HG03469 (cell line): ENCODE measurements at regions not wholly inside any gene's neighbourhood (a gene's known extent, or its start where the extent isn't known, plus 50 kb on each side); places are given as distances from the start of the nearest gene placed in this dataset.
"Not testable (repeated sequence)": the region's sequence is repeated elsewhere in the genome, so short reads cannot be mapped to it uniquely, and the experiment has no call there.

Experiments
- ATAC-seq: cut with Tn5 transposase; IDR thresholded peaks from one replicate; pipeline ENCODE4 v1.9.1; 2021; ENCODE audit warnings: mild to moderate bottlenecking, moderate library complexity, moderate number of reproducible peaks; ENCODE audit not compliant: unreplicated experiment

DNA sequence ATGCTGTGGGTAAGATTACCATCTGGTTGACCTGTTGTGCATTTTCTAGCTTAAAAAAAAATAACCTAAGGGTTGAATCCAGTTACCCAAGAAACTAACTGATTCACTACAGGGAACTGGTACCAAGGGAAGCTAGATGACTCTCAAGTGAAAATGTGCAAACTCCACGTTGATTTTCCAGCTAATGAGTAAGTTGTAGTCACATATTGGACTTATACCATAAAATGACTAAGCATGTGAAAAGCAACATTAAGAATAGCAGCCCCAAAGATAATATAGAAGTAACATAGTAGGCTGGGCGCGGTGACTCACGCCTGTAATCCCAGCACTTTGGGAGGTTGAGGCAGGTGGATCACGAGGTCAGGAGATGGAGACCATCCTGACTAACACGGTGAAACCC lies 270.9 kb downstream of the SPRY1 start:
- no peak for ATAC-seq

DNA sequence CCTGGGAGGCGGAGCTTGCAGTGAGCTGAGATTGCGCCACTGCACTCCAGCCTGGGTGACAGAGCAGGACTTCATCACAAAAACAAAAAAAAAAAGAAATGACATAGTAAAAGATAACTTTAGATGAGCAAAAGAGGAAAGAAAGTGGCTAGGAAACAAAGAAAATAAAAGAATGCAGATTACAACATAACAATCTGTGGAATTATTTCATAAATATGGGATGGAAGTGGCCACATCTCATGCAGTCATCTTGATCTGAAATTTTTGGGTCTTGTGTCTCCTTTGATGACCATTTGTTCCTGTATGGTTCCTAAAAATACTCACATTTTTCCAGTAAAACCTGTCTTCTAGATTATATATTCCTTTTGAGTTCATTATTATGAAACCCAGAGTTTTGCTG lies 271.4 kb downstream of the SPRY1 start:
- no peak for ATAC-seq

DNA sequence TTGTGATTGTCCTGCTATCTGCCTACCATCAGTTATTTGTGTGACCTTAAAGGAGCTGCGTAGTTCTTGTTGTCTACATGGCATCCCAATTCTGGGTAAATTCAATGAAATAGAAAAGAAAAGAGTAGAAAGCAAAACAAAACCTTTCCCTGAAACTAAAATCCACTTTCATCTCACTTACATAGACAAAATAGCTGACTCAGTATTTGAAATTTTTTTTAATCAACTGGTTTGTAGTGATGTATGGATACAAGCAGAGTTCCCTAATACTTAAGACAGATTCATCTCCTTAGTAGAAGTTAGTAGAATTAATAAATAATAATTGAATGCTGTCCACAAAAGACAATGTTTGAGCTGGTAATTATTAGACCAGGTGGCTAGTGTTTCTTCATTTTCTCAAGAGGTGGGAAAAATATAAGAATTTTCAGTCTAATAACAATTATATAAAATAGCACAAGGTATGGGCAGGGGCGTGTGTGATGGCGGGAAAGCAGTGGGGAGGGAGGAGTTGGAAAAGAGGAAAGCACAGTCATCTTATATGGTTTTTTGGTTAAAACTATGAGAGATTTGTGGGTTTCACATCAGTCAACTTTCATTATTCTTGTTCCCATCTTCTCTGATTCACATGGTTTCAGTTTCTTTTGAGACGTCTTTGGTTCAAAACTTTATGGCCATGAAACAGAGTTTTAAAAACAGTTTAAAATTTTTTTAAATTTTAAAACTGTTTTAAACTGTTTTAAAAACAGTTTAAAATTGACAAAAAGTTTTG lies 275.2 kb downstream of the SPRY1 start:
- peak; percentile 95 for ATAC-seq

DNA sequence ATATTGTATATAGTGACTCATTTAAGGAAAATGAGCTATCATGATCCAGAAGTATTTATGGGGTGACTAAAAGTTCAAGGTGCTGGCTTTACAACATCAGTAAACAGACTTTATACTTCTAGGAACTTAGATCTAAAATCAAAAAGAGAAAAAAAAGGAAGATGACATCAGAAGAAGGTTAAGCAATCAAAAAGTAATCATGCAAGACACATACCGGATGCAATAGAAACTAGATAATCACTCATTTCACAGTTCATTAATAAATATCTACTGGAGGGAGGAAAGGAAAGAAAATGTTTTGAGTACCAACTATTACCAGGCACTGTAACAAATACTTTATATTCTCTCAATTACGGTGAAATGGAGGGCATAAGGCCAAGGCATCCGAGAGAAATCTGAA lies 276.4 kb downstream of the SPRY1 start:
- ATAC-seq: no peak

DNA sequence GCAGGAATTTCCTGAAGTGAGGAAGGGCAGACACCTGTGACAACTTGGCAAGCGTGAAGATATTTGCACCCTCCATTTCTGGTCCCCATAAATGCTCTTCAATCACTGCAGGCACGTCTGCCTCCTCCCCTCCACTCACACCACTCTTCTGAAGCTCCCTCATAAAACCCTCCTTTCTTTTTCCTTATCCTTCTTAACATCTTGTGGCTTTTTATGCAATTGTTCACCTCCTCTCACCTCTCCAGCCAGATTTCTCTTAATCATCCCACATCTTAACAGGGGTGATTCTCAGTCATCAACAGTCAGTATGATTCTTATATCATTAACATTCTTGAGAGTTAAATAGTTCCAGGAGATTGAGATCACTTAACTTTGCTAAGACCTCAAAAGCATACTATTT lies 277.4 kb downstream of the SPRY1 start:
- no peak for ATAC-seq

DNA sequence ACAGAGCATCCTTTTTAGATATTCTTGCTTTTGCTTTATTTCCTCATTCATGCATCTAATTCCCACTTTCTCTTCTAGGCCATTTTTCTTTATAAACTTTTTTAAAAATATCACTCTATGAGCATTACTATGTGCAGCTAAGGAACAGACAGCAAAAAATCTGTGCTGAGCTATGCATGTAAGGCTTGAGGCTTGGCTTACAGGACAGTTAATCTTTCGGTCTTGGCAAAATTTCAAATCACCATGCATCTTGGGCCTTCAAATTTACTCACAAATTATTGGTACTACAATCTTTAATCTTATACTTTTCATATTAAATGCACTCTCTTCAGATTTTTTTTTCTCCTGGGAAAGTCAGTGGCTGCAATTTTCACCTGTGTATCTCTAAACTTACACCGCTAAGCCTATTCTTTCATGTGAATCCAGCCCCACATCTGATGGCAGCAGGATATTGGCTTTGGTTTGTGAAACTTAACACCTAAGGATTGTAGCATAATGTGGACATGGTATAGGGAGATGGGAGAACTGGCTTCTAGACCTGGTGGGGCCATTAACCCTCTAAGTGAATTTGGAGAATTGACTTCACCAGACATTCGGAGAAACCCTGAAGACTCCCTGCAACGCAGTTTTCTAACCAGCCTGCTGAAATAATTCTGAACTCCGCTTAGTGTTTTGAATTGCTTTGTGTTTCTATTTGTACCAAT lies 278.3 kb downstream of the SPRY1 start:
- ATAC-seq: no peak

DNA sequence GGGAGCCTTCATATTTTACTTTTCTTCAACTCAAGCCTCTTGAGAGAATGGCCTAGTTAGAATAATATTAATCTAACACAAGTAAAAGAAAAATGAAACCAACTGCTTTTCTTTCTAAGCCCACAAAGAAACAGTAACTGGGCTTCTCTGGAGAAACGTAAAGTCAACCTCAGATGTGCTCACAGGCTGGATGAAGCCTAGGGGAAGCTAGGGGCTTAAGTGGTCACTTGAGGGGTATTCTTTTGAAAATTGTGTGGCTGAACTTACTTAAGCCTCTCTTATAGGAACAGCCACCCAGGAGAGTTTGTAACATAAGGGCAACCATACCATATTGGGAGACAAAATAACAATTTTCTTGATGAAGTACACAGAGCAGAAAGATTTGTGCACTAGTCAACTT lies 279.0 kb downstream of the SPRY1 start:
- no peak for ATAC-seq

DNA sequence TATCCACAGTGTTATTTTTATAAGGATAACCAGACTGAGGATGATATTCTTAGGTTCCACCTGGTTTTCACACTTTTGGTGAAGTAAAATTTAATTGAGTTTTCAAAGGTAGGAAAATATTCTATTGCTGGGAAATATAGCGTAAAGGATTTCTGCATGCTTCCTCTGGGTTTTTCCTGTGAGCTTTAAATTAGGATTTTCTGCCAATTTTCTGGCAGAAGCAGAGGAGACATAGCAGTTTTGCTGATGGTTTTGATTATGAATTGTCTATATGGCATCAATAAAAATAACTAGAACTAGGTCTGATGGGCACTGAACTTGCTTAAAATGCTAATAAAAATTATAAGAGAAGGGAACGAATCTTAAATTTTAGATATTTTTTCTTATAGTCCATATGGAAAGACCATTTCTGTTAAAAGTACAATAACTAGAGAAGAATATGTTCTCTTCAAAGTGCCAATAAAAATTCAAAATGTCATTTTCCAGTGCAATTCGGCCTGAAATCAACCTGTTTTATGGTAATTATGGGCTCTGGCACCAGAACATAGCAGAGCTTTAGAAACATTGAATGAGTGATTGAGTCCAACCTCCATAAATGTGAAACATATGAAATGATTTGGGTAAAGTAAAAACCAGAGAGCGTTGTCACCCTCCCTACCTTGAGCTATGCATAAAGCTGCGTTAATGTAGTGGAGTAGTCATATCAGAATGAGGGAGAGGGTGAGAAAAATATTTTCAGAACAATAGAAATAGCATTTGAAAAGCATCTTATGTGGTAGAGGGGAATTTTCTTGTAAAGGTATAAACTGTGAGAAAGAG lies 279.7 kb downstream of the SPRY1 start:
- ATAC-seq: no peak

DNA sequence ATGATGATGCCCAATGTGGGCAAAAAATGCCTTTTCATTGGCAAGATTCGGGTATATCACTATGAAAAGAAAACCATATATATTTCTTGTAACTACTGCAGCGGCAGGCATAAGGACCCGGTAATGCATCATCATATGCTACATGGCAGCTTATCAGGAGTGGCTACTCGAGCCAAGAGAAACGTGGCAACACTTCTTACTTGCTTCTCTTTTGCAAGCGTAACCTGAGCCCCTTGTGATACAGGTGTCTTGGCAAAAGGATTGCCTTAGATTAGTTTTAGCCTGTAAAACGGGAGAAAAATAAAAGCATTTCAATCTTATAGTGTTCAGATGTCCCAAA lies 280.3 kb downstream of the SPRY1 start:
- no peak for ATAC-seq

DNA sequence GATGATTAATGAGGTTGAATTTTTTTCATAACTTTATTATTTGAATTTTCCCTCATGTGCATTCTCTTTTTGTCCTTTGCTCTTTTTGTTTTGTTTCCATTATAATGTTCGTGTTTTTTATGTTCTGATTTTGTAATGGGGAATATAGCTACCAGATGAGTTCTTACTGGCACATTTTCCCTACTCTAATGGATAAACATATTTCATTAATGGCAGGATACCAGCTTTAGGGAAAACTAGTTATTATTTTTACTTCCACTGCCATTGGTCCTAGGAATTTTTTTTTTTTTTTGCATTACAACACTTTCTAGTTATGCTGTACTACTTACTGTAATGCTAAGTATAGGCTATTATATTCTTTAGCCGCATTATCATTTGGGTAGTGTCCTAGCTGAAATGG lies 286.3 kb downstream of the SPRY1 start:
- no peak for ATAC-seq

DNA sequence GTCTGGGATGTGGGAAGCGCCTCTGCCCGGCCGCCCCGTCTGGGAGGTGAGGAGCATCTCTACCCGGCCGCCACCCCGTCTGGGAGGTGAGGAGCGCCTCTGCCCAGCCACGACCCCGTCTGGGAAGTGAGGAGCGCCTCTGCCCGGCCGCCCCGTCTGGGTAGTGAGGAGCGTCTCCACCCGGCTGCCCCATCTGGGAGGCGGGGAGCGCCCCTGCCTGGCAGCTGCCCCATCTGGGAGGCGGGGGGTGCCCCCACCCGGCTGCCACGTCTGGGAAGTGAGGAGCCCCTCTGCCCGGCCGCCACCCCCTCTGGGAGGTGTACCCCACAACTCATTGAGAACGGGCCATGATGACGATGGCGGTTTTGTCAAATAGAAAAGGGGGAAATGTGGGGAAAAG lies 288.3 kb downstream of the SPRY1 start:
- ATAC-seq: not testable (repeated sequence)

DNA sequence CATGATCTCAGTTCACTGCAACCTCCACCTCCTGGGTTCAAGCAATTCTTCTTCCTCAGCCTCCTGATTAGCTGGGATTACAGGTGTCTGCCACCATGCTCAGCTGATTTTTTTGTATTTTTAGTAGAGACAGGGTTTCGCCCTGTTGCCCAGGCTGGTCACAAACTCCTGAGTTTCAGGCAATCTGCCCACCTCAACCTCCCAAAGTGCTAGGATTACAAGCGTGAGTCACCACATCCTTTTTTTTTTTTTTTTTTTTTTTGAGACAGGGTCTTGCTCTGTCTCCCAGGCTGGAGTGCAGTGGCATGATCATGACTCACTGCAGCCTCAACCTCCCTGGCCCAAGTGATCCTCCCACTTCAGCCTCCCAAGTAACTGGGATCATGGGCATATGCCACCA lies 298.9 kb downstream of the SPRY1 start:
- ATAC-seq: not testable (repeated sequence)

DNA sequence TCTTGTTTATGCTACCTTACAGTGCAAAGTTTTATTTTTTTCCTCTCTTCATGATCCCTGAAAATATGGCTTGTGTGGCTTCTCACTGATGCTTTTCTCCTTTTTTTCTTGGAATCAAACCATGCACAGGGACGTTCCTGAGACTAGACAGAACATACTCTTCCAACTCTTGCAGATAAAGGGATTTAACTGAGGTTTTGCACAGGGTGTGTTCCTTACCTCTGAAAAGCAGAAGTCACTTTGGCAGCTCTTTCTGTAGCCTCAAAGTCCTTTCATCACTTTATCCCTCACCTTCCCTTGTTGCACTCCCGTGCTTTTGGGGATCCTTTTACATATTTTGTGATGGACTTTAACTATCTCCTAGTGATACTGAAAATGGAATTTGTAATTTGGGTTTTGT lies 300.1 kb downstream of the SPRY1 start:
- no peak for ATAC-seq

DNA sequence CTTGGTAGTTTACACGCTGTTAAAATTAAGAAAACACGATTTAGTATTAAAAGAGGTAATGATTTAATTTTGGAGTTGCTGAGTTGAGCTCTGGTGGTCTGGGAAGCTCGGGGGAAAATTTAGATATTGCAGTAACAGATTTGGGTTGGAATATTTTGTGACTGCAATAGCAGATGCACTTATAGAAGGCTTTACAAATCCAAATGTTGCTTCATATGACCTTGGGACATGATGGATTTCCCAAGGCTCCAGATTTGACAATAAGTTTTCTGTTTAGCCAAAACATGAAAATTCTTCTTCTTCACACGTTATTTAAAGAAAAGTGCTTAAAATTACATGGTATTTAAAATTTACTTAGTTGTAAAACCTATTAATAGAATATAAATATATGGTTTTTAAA lies 302.0 kb downstream of the SPRY1 start:
- ATAC-seq: no peak

DNA sequence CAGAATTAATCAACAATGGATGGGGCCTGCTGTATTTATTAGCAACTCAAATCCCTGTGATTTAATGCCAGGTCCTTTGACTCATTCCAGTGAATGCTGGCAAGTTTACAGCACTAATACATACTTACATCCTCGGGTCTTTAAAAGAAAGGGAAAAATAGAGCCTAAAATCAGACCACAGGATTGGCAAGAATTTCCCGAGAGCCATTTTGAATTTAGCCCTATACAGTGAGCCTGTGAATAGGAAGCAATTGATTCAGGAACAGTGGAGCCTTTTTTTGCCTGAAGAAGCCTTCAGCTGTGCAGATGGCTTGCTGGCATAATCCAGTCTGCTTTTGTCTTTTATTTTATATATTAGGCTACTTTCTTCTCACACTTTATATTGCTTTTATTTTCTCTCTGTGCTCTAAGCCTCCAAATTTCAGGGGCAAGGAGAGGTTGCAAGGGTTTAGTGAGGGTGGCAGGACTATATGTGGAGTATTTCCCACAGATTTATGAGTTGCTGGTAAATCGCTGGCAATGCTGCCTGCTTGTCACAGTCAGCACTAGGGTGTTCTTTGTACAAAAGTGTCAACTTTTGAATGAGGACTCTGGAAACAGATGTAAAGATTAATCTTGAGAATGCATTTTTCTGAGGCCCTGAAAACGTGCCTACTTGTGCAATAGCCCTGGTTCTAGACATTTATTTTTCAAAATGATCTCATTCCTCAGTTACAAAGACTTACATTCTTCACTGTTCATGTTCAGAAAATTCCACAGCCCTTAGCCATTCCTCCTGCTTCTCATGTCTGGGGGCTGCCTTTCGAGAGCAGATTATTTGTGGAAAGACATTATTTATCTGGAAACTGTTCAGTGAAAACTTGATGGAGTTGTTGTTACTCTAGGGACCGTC lies 303.5 kb downstream of the SPRY1 start:
- no peak for ATAC-seq

DNA sequence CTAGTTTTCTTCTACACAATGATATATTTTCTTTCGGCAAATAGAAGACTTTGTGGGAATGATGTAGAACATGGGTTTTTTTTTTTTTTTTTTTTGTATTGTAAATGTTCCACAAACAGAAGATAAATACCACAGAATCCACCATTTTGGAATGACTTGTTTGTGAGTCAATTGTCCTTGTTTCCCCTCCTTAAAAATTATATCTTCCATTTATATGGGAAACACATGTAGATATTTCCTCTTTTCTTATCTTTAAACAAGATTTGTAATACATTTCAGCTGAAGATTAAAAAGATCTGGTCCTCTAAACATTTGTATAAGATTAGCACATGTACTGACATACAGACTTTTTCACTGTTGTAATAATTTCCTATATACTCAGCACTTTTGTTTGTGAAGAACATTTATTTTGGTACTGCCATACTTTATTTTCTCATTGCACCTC lies 304.6 kb downstream of the SPRY1 start:
- ATAC-seq: no peak

DNA sequence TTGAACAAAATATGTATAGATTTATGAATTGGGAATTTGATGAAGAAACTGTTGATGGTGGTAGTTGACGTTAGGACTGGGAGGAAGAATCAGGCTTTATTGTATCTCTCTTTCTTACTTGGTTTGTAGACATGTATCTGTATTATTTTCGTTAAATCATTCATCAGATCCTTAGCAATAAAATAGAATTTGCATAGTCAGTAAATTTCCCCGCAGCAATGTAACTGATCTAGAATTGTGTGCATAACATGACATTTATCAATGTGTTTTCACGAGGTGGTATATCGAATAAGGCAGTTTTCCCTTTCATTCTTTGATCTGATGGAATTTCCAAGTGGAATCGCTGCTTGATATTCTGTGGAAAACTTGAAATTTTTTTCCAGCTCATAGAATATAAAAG lies 308.8 kb downstream of the SPRY1 start:
- no peak for ATAC-seq

DNA sequence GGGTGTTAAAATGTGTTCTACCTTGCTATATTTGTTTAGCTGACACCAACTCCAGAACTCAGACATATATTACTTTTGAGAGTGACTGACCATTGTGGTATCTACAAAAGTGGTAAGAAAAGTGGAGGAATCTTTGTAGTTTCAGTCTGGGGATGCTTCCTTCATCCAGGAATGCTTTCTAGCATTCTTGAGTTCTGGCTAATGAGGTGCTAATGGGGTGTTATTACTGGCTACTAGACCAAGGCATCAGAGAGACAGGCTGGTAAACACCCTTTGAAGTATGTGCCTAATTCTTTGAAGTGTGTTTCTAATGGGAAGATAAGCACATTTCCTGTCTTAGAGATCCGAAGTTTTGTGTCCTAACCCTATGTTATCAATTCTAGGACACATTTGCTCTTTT lies 310.4 kb downstream of the SPRY1 start:
- no peak for ATAC-seq

DNA sequence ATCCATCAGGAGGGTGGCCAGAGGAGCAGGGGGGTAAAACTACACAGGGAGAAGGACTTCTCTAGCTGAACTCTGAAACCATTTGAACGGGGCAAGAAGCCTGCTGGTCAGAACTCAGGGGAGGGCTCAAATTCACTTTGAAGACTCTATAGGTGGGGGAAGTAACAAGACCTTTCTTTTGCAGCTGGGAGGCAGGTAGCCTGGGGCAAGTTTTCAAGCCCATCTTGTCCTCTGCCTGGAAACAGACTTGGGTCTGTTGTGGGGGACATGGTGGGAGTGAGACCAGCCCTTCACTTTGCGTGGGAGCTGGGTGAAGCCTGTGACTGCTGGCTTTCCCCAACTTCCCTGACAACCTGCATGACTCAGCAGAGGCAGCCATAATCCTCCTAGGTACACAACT lies 312.3 kb downstream of the SPRY1 start:
- no peak for ATAC-seq

DNA sequence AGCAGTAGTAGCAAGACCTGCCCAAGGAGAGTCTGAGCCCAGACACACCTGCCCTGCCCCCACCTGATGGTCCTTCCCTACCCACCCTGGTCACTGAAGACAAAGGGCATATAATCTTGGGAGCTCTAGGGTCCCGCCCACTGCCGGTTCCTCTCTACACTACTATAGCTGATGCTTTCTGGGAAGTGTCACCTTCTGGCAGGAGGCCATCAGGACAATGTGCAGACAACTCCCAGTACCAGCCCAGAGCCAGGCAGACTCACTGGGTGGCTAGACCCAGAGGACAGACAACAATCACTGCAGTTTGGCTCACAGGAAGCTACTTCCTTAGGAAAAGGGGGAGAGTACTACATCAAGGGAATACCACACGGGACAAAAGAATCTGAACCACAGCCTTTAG lies 312.7 kb downstream of the SPRY1 start:
- no peak for ATAC-seq

DNA sequence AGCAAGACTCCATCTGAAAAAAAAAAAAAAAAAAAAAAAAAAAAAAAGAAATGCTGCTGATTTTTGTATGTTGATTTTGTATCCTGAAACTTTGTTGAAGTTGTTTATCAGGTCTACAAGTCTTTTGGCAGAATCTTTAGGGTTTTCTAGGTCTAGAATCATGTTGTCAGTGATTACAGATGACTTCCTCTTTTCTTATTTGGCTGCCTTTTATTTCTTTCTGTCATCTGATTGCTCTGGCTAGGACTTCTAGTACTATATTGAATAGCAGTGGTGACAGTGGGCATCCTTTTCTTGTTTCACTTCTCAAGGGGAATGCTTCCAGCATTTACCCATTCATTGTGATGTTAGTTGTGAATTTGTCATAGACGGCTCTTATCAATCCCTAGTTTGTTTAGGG lies 334.4 kb downstream of the SPRY1 start:
- no peak for ATAC-seq
